ENCODE measurements at regions not wholly inside any gene's neighbourhood (a gene's known extent, or its start where the extent isn't known, plus 50 kb on each side); places are given as distances from the start of the nearest gene placed in this dataset.

GRCh38 chr20:52434041-52434425 is 242.5 kb upstream of the ZFP64 start:
- TF ChIP-seq CTCF (conservative IDR thresholded peaks at IDR 0.05; ENCODE audit: low read length) (no peak), EZH2phosphoT487 (IDR thresholded peaks at IDR 0.05; ENCODE audit: borderline replicate concordance) (no peak)
